ENCODE measurements at regions not wholly inside any gene's neighbourhood (a gene's known extent, or its start where the extent isn't known, plus 50 kb on each side); places are given as distances from the start of the nearest gene placed in this dataset.

DNA sequence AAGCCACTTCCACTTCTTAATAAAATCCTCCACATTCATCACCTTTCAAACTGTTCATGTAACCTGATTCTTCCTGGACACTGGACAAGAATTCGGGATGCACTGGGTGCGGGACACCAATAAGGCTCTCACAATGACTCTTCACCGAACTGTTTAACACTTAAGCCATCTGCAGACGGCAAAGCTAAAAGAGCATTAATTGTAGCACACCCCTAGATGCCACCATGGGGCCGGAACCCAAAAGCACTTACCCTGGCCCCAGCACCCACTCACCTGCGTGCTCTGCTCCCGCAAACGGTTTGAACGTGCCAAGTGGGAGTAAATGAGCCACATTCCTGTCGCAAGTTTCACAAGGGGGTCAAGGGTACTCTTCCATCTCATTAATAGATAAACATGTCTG is 254.3 kb upstream of the PRR20A start:
- Histone ChIP-seq H3K27me3 (no peaks in the 10 kb centered on the region), H3K9me3 (no peaks in the 10 kb centered on the region), H3K36me3 (no peaks in the 10 kb centered on the region), H3K4me1 (no peaks in the 10 kb centered on the region), H3K4me3 (ENCODE audit: low read depth, low read length) (no peak overlapping the region)
- TF ChIP-seq CTCF (IDR thresholded peaks at IDR 0.05; ENCODE audit: low read depth, low read length): no peak
- no peak for DNase-seq

GRCh38 chr13:56888455-56888854 is 252.3 kb upstream of the PRR20A start:
- Histone ChIP-seq H3K9me3 (no peaks in the 10 kb centered on the region), H3K4me1 (no peaks in the 10 kb centered on the region), H3K36me3 (no peaks in the 10 kb centered on the region), H3K4me3 (ENCODE audit: low read depth, low read length) (no peak overlapping the region), H3K27me3 (no peaks in the 10 kb centered on the region)
- no peak for TF ChIP-seq CTCF (IDR thresholded peaks at IDR 0.05; ENCODE audit: low read depth, low read length)
- no peak for DNase-seq

DNA sequence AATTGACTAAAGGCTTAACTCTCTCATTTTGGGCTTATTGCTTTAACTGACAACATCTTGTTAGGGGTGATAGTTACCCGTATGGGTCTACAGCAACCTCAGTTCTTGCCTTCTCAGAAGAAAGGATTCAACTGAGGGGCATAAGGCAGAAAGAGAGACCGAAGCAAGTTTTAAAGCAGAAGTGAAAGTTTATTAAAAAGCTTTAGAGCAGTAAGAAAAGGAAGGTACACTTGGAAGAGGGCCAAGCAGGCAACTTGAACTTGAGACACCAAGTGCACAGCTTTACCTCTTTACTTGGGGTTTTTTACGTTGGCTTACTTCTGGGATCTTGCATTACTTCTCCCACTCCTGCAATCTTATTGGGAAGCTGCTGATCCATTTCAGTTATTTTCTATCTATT is 246.9 kb upstream of the PRR20A start:
- Histone ChIP-seq H3K4me3 (ENCODE audit: low read depth, low read length) (no peak overlapping the region), H3K4me1 (no peaks in the 10 kb centered on the region), H3K27me3 (no peaks in the 10 kb centered on the region), H3K9me3 (no peaks in the 10 kb centered on the region), H3K36me3 (no peaks in the 10 kb centered on the region)
- no peak for DNase-seq
- no peak for TF ChIP-seq CTCF (IDR thresholded peaks at IDR 0.05; ENCODE audit: low read depth, low read length)

DNA sequence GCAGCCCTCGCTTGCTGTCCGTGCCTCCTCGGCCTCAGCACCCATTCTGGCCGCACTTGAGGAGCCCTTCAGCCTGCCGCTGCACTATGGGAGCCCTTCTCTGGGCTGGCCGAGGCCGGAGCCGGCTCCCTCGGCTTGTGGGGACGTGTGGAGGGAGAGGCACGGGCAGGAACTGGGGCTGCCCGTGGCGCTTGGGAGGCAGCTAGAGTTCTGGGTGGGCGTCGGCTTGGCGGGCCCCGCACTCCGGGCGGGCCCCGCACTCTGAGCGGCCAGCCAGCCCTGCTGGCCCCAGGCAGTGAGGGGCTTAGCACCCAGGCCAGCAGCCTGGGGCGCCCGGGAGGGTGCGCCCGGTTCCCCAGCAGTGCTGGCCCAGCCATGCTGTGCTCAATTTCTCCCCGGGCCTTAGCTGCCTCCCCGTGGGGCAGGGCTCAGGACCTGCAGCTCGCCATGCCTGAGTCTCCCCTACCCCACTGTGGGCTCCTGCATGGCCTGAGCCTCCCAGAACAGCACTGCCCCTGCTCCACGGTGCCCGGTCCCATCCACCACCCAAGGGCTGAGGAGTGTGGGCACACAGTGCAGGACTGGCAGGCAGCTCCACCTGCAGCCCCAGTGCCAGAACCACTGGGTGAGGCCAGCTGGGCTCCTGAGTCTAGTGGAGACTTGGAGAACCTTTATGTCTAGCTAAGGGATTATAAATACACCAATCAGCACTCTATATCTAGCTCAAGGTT is 240.0 kb upstream of the PRR20A start:
- no peak for DNase-seq
- H3K4me1 ChIP-seq: no peaks in the 10 kb centered on the region
- no peak for TF ChIP-seq CTCF (IDR thresholded peaks at IDR 0.05; ENCODE audit: low read depth, low read length)
- H3K9me3 ChIP-seq: no peaks in the 10 kb centered on the region
- no peaks in the 10 kb centered on the region for H3K36me3 ChIP-seq
- no peaks in the 10 kb centered on the region for H3K27me3 ChIP-seq
- H3K4me3 ChIP-seq (ENCODE audit: low read depth, low read length): no peak overlapping the region

DNA sequence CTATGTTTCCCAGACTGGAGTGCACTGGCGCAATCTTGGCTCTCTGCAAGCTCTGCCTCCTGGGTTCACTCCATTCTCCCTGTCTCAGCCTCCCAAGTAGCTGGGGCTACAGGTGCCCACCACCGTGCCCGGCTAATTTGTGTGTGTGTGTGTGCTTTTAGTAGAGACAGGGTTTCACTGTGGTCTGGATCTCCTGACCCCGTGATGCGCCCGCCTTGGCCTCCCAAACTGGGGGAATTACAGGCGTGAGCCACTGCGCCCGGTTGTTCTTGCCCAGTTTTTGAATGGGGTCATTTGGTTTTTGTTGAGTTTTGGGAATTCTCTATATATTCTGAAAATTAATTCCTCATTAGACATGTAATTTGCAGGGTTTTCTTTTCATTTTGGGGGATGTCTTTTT is 238.4 kb upstream of the PRR20A start:
- Histone ChIP-seq H3K36me3 (no peaks in the 10 kb centered on the region), H3K4me3 (ENCODE audit: low read depth, low read length) (no peak overlapping the region), H3K4me1 (no peaks in the 10 kb centered on the region), H3K27me3 (no peaks in the 10 kb centered on the region), H3K9me3 (no peaks in the 10 kb centered on the region)
- DNase-seq: no peak
- TF ChIP-seq CTCF (IDR thresholded peaks at IDR 0.05; ENCODE audit: low read depth, low read length): no peak

GRCh38 chr13:56903710-56904282 is 236.9 kb upstream of the PRR20A start:
- no peak for DNase-seq
- Histone ChIP-seq H3K27me3 (no peaks in the 10 kb centered on the region), H3K9me3 (no peaks in the 10 kb centered on the region), H3K4me1 (no peaks in the 10 kb centered on the region), H3K4me3 (ENCODE audit: low read depth, low read length) (no peak overlapping the region), H3K36me3 (no peaks in the 10 kb centered on the region)
- TF ChIP-seq CTCF (IDR thresholded peaks at IDR 0.05; ENCODE audit: low read depth, low read length): no peak
